ENCODE measurements at regions not wholly inside any gene's neighbourhood (a gene's known extent, or its start where the extent isn't known, plus 50 kb on each side); places are given as distances from the start of the nearest gene placed in this dataset.

- Mint-ChIP-seq H3K27ac (no peak overlapping the region), H3K27me3 (no peaks in the 10 kb centered on the region), H3K4me1 (peaks cover 4% of the 10 kb centered on the region), H3K4me3 (no peak overlapping the region), H3K9me3 (no peaks in the 10 kb centered on the region), H3K36me3 (ENCODE audit: low read depth) (no peaks in the 10 kb centered on the region)
- no peak for ATAC-seq (replicated peaks)
Observed at GRCh38 chr3:72542781-72543180, 305.5 kb downstream of the SHQ1 start.

- no peak overlapping the region for H3K4me3 Mint-ChIP-seq
- H3K27me3 Mint-ChIP-seq, result peaks cover 7% of the 10 kb centered on the region
- H3K27ac Mint-ChIP-seq, result no peak overlapping the region
- H3K36me3 Mint-ChIP-seq (ENCODE audit: low read depth), result no peaks in the 10 kb centered on the region
- ATAC-seq (replicated peaks), result no peak
- H3K9me3 Mint-ChIP-seq, result peaks cover 4% of the 10 kb centered on the region
- peaks cover 13% of the 10 kb centered on the region for H3K4me1 Mint-ChIP-seq
Observed at GRCh38 chr3:72539856-72540255, 308.4 kb downstream of the SHQ1 start.

GRCh38 chr3:72538070-72538745, 310.0 kb downstream of the SHQ1 start:
- ATAC-seq (replicated peaks), result peak; percentile 73

GRCh38 chr3:72537448-72537847, 310.8 kb downstream of the SHQ1 start:
- H3K36me3 Mint-ChIP-seq (ENCODE audit: low read depth), result no peaks in the 10 kb centered on the region
- peaks cover 21% of the 10 kb centered on the region for H3K4me1 Mint-ChIP-seq
- ATAC-seq (replicated peaks), result no peak
- peaks cover 11% of the 10 kb centered on the region for H3K9me3 Mint-ChIP-seq
- peaks cover 16% of the 10 kb centered on the region for H3K27me3 Mint-ChIP-seq
- no peak overlapping the region for H3K4me3 Mint-ChIP-seq
- no peak overlapping the region for H3K27ac Mint-ChIP-seq

More at GRCh38 chr3:72538070-72538745, 310.0 kb downstream of the SHQ1 start:
- H3K4me3 Mint-ChIP-seq, result no peak overlapping the region
- H3K27me3 Mint-ChIP-seq, result peaks cover 14% of the 10 kb centered on the region
- no peak overlapping the region for H3K27ac Mint-ChIP-seq
- peaks cover 11% of the 10 kb centered on the region for H3K9me3 Mint-ChIP-seq
- H3K4me1 Mint-ChIP-seq, result peaks cover 21% of the 10 kb centered on the region
- H3K36me3 Mint-ChIP-seq (ENCODE audit: low read depth), result no peaks in the 10 kb centered on the region

GRCh38 chr3:72536878-72537267, 311.4 kb downstream of the SHQ1 start:
- Mint-ChIP-seq H3K36me3 (ENCODE audit: low read depth) (no peaks in the 10 kb centered on the region), H3K4me3 (no peak overlapping the region)
- ATAC-seq (replicated peaks), result no peak

GRCh38 chr3:72536206-72536877, 311.9 kb downstream of the SHQ1 start:
- Mint-ChIP-seq H3K4me1 (peaks cover 21% of the 10 kb centered on the region), H3K4me3 (no peak overlapping the region), H3K9me3 (peaks cover 11% of the 10 kb centered on the region), H3K36me3 (ENCODE audit: low read depth) (no peaks in the 10 kb centered on the region), H3K27me3 (peaks cover 19% of the 10 kb centered on the region), H3K27ac (no peak overlapping the region)
- no peak for ATAC-seq (replicated peaks)

More at GRCh38 chr3:72536878-72537267, 311.4 kb downstream of the SHQ1 start:
- peaks cover 11% of the 10 kb centered on the region for H3K9me3 Mint-ChIP-seq
- peaks cover 21% of the 10 kb centered on the region for H3K4me1 Mint-ChIP-seq
- H3K27me3 Mint-ChIP-seq, result peaks cover 19% of the 10 kb centered on the region
- no peak overlapping the region for H3K27ac Mint-ChIP-seq

GRCh38 chr3:72535772-72536171, 312.5 kb downstream of the SHQ1 start:
- Mint-ChIP-seq H3K4me3 (no peak overlapping the region), H3K27ac (peak overlapping the region; percentile 15), H3K36me3 (ENCODE audit: low read depth) (no peaks in the 10 kb centered on the region), H3K27me3 (peaks cover 22% of the 10 kb centered on the region), H3K9me3 (peaks cover 11% of the 10 kb centered on the region), H3K4me1 (peaks cover 21% of the 10 kb centered on the region)
- ATAC-seq (replicated peaks), result no peak

- peak overlapping the region; percentile 47 for H3K27ac Mint-ChIP-seq
- no peaks in the 10 kb centered on the region for H3K36me3 Mint-ChIP-seq (ENCODE audit: low read depth)
- no peak for ATAC-seq (replicated peaks)
- peaks cover 21% of the 10 kb centered on the region for H3K4me1 Mint-ChIP-seq
- peaks cover 11% of the 10 kb centered on the region for H3K9me3 Mint-ChIP-seq
- H3K4me3 Mint-ChIP-seq, result no peak overlapping the region
- peaks cover 22% of the 10 kb centered on the region for H3K27me3 Mint-ChIP-seq
Observed at GRCh38 chr3:72533591-72534473, 314.4 kb downstream of the SHQ1 start.

- Mint-ChIP-seq H3K36me3 (ENCODE audit: low read depth) (no peaks in the 10 kb centered on the region), H3K27me3 (peaks cover 24% of the 10 kb centered on the region), H3K4me3 (no peak overlapping the region), H3K27ac (no peak overlapping the region), H3K4me1 (peaks cover 8% of the 10 kb centered on the region), H3K9me3 (peaks cover 7% of the 10 kb centered on the region)
- no peak for ATAC-seq (replicated peaks)
Observed at GRCh38 chr3:72530426-72530825, 317.8 kb downstream of the SHQ1 start.

- no peak for ATAC-seq (replicated peaks)
- Mint-ChIP-seq H3K4me1 (peaks cover 8% of the 10 kb centered on the region), H3K4me3 (no peak overlapping the region), H3K9me3 (peaks cover 7% of the 10 kb centered on the region), H3K36me3 (ENCODE audit: low read depth) (no peaks in the 10 kb centered on the region), H3K27me3 (peaks cover 23% of the 10 kb centered on the region), H3K27ac (no peak overlapping the region)
Observed at GRCh38 chr3:72529081-72529480, 319.2 kb downstream of the SHQ1 start.

GRCh38 chr3:72523429-72524151, 324.7 kb downstream of the SHQ1 start:
- peak overlapping the region; percentile 93 for H3K27ac Mint-ChIP-seq
- peak overlapping the region; percentile 38 for H3K4me3 Mint-ChIP-seq
- peaks cover 8% of the 10 kb centered on the region for H3K27me3 Mint-ChIP-seq
- H3K36me3 Mint-ChIP-seq (ENCODE audit: low read depth), result no peaks in the 10 kb centered on the region
- H3K9me3 Mint-ChIP-seq, result no peaks in the 10 kb centered on the region
- ATAC-seq (replicated peaks), result no peak
- peaks cover 13% of the 10 kb centered on the region for H3K4me1 Mint-ChIP-seq

GRCh38 chr3:72520690-72521308, 327.4 kb downstream of the SHQ1 start:
- Mint-ChIP-seq H3K9me3 (no peaks in the 10 kb centered on the region), H3K27me3 (no peaks in the 10 kb centered on the region), H3K36me3 (ENCODE audit: low read depth) (no peaks in the 10 kb centered on the region), H3K27ac (peak overlapping the region; percentile 93), H3K4me1 (peaks cover 13% of the 10 kb centered on the region), H3K4me3 (peak overlapping the region; percentile 59)
- peak; percentile 99 for ATAC-seq (replicated peaks)

- H3K9me3 Mint-ChIP-seq, result no peaks in the 10 kb centered on the region
- peak overlapping the region; percentile 59 for H3K4me3 Mint-ChIP-seq
- no peaks in the 10 kb centered on the region for H3K36me3 Mint-ChIP-seq (ENCODE audit: low read depth)
Observed at GRCh38 chr3:72519946-72520604, 328.2 kb downstream of the SHQ1 start.

More at GRCh38 chr3:72519946-72520604, 328.2 kb downstream of the SHQ1 start:
- H3K27me3 Mint-ChIP-seq, result no peaks in the 10 kb centered on the region
- H3K27ac Mint-ChIP-seq, result peak overlapping the region; percentile 93
- no peak for ATAC-seq (replicated peaks)
- peaks cover 13% of the 10 kb centered on the region for H3K4me1 Mint-ChIP-seq

Data from activated T-helper 17 cell treated with anti-CD3 and anti-CD28 coated beads, Interleukin-2, amount 50 U/mL, for 72 hours (primary cell).